H1 (cell line): ENCODE measurements at regions not wholly inside any gene's neighbourhood (a gene's known extent, or its start where the extent isn't known, plus 50 kb on each side); places are given as distances from the start of the nearest gene placed in this dataset.

Experiments
- CTCF ChIA-PET: fragments of 300-600 bp; sonication (Branson Sonifier 250); formaldehyde crosslinking; loops from one replicate; lab custom pipeline; 2021; ENCODE audit not compliant: partially characterized antibody; lab: Charles Lee
- POLR2A ChIA-PET: fragments of 300-600 bp; sonication (Branson Sonifier 250); formaldehyde crosslinking; loops from one replicate; lab custom pipeline; 2021; ENCODE audit warnings: inconsistent platforms; ENCODE audit not compliant: partially characterized antibody; lab: Charles Lee
- DNase-seq, 2 experiments: peaks; one replicate each; pipeline versions ENCODE4 v3.0.0 to v3.0.0-alpha.2; 2010 to 2022; ENCODE audit warnings: low spot score in 2 of 2, low read depth in 1 of 2, mixed read lengths in 1 of 2
- FAIRE-seq: peaks from 2 replicates; lab custom pipeline; 2011; peaks lifted over from hg19 to GRCh38; lab: Jason Lieb, UNC
- H2AFZ ChIP-seq: 2 replicates; pipeline ENCODE4 v1.8.1; 2012; ENCODE audit warnings: low read length, inconsistent platforms
- H2AK5ac ChIP-seq: 2 replicates; pipeline ENCODE4 v1.6.1; 2013; ENCODE audit warnings: low read depth, low read length
- H2BK120ac ChIP-seq: replicated peaks from 2 replicates; pipeline ENCODE3; 2013; ENCODE audit warnings: low read depth, low read length, inconsistent platforms
- H2BK12ac ChIP-seq: 2 replicates; pipeline ENCODE4 v1.6.1; 2013; ENCODE audit warnings: low read depth, low read length
- H2BK15ac ChIP-seq: 2 replicates; pipeline ENCODE4 v1.6.1; 2013; ENCODE audit warnings: low read length
- H2BK20ac ChIP-seq: 2 replicates; pipeline ENCODE4 v1.6.1; 2013; ENCODE audit warnings: low read length
- H2BK5ac ChIP-seq: 2 replicates; pipeline ENCODE4 v1.6.1; 2013; ENCODE audit warnings: low read depth, low read length
- H3K14ac ChIP-seq: 2 replicates; pipeline ENCODE4 v1.6.1; 2013; ENCODE audit warnings: inconsistent platforms; ENCODE audit not compliant: insufficient read length
- H3K18ac ChIP-seq: 2 replicates; pipeline ENCODE4 v1.6.1; 2013; ENCODE audit warnings: low read length; ENCODE audit errors: extremely low read depth
- H3K23ac ChIP-seq: 2 replicates; pipeline ENCODE4 v1.6.1; 2013; ENCODE audit warnings: inconsistent platforms; ENCODE audit not compliant: insufficient read length
- H3K23me2 ChIP-seq: 2 replicates; pipeline ENCODE4 v1.6.1; 2013; ENCODE audit warnings: low read depth, low read length
- H3K27ac ChIP-seq: 2 replicates; pipeline ENCODE4 v1.6.1; 2011; ENCODE audit warnings: low read depth, low read length, inconsistent platforms
- H3K27me3 ChIP-seq, 4 experiments: replicated peaks in 1 of 4; 1 replicate in 1 of 4; 2 replicates in 3 of 4; pipeline versions ENCODE4 v1.6.1 to v1.8.1; 2011 to 2013; ENCODE audit warnings: low read length in 3 of 4, mild to moderate bottlenecking in 3 of 4, inconsistent platforms in 2 of 4, mixed read lengths in 2 of 4, moderate library complexity in 1 of 4; ENCODE audit not compliant: control insufficient read depth in 3 of 4, insufficient read depth in 3 of 4; ENCODE audit errors: extremely low read depth in 1 of 4
- H3K36me3 ChIP-seq, 4 experiments: 2 replicates each; pipeline versions ENCODE4 v1.6.1 to v1.8.1; 2011 to 2013; ENCODE audit warnings: mild to moderate bottlenecking in 4 of 4, low read length in 3 of 4, moderate library complexity in 2 of 4, control low read depth in 1 of 4, inconsistent platforms in 1 of 4; ENCODE audit not compliant: insufficient read depth in 4 of 4, control insufficient read depth in 2 of 4
- H3K4ac ChIP-seq: replicated peaks from 2 replicates; pipeline ENCODE3; 2013; ENCODE audit warnings: low read length, low read depth, mixed read lengths, inconsistent platforms; ENCODE audit not compliant: insufficient read length
- H3K4me1 ChIP-seq, 4 experiments: replicated peaks in 1 of 4; 1 replicate in 1 of 4; 2 replicates in 3 of 4; pipeline versions ENCODE4 v1.6.1 to v1.8.1; 2011 to 2013; ENCODE audit warnings: low read length in 3 of 4, inconsistent platforms in 2 of 4, mixed read lengths in 1 of 4; ENCODE audit not compliant: insufficient read depth in 4 of 4, control insufficient read depth in 3 of 4
- H3K4me2 ChIP-seq, 2 experiments: 2 replicates each; pipeline versions ENCODE4 v1.6.1 to v1.8.1; 2011 to 2013; ENCODE audit warnings: low read depth in 2 of 2, low read length in 2 of 2, control low read depth in 1 of 2, inconsistent platforms in 1 of 2, mild to moderate bottlenecking in 1 of 2; ENCODE audit not compliant: insufficient read depth in 1 of 2
- H3K4me3 ChIP-seq, 4 experiments: fragments of 200-600, 300-600 bp in 1 of 4; sonication (generic), shearing (Covaris generic), sonication (Bioruptor Twin) in 1 of 4; 2 replicates each; pipeline versions ENCODE4 v1.5.1 to v1.8.1; 2011 to 2016; ENCODE audit warnings: low read length in 4 of 4, low read depth in 3 of 4, control low read depth in 2 of 4, inconsistent platforms in 2 of 4, mild to moderate bottlenecking in 2 of 4, mixed read lengths in 1 of 4, moderate library complexity in 1 of 4; ENCODE audit not compliant: insufficient read depth in 2 of 4; ENCODE audit errors: extremely low read depth in 1 of 4
- H3K56ac ChIP-seq: replicated peaks from 2 replicates; pipeline ENCODE3; 2013; ENCODE audit warnings: low read depth, mild to moderate bottlenecking, mixed read lengths, low read length, inconsistent platforms; ENCODE audit not compliant: insufficient read length
- H3K79me1 ChIP-seq: 2 replicates; pipeline ENCODE4 v1.6.1; 2013; ENCODE audit warnings: low read depth, low read length, control low read depth
- H3K79me2 ChIP-seq, 2 experiments: 2 replicates each; pipeline versions ENCODE4 v1.6.1 to v1.8.1; 2012 to 2013; ENCODE audit warnings: low read length in 2 of 2, mild to moderate bottlenecking in 2 of 2, inconsistent platforms in 1 of 2; ENCODE audit not compliant: insufficient read depth in 2 of 2, control insufficient read depth in 1 of 2
- H3K9ac ChIP-seq, 4 experiments: replicated peaks in 1 of 4; 1 replicate in 1 of 4; 2 replicates in 3 of 4; pipeline versions ENCODE4 v1.6.1 to v1.8.1; 2011 to 2013; ENCODE audit warnings: low read depth in 3 of 4, low read length in 3 of 4, control low read depth in 2 of 4, mild to moderate bottlenecking in 2 of 4, moderate library complexity in 2 of 4, inconsistent platforms in 1 of 4; ENCODE audit errors: extremely low read depth in 1 of 4
- H3K9me3 ChIP-seq, 2 experiments: 2 replicates each; pipeline versions ENCODE4 v1.6.1 to v1.8.1; 2012 to 2013; ENCODE audit warnings: mild to moderate bottlenecking in 2 of 2, moderate library complexity in 2 of 2, control low read depth in 1 of 2, inconsistent platforms in 1 of 2, low read depth in 1 of 2, low read length in 1 of 2, mixed read lengths in 1 of 2; ENCODE audit not compliant: insufficient read depth in 2 of 2
- H4K20me1 ChIP-seq, 2 experiments: replicated peaks in 1 of 2; 2 replicates each; pipeline versions ENCODE3 to v1.8.1; 2011 to 2013; ENCODE audit warnings: inconsistent platforms in 2 of 2, low read length in 2 of 2, mild to moderate bottlenecking in 1 of 2; ENCODE audit not compliant: insufficient read depth in 2 of 2, control insufficient read depth in 1 of 2
- H4K5ac ChIP-seq: 2 replicates; pipeline ENCODE4 v1.6.1; 2013; ENCODE audit warnings: low read length, low read depth, mixed read lengths, inconsistent platforms; ENCODE audit not compliant: insufficient read length
- H4K8ac ChIP-seq: 2 replicates; pipeline ENCODE4 v1.8.0; 2013; ENCODE audit warnings: mild to moderate bottlenecking, moderate library complexity, low read length, inconsistent platforms; ENCODE audit not compliant: insufficient read depth; ENCODE audit errors: extremely low read depth
- H4K91ac ChIP-seq: replicated peaks from 2 replicates; pipeline ENCODE3; 2013; ENCODE audit warnings: low read length, mixed read lengths, inconsistent platforms; ENCODE audit not compliant: insufficient read length
- CBX8 ChIP-seq: fragments of 300-800, 300-1000 bp; sonication (generic); IDR thresholded peaks from 2 replicates; pipeline ENCODE4 v1.7.1; 2016; ENCODE audit warnings: low read depth, low read length, borderline replicate concordance
- CHD1 ChIP-seq: IDR thresholded peaks from 2 replicates; pipeline ENCODE4 v1.6.1; 2012; ENCODE audit warnings: low read depth, low read length, improper control_type of control experiment
- CREB1 ChIP-seq: IDR thresholded peaks from 2 replicates; pipeline ENCODE4 v1.6.1; 2012; ENCODE audit warnings: inconsistent platforms
- CTBP2 ChIP-seq: IDR thresholded peaks from 2 replicates; pipeline ENCODE4 v1.7.0; 2011; ENCODE audit warnings: borderline replicate concordance, mild to moderate bottlenecking, moderate library complexity, mixed read lengths, low read length; ENCODE audit not compliant: insufficient read depth, insufficient read length
- GABPA ChIP-seq: IDR thresholded peaks from 2 replicates; pipeline ENCODE4 v1.6.1; 2011; ENCODE audit warnings: mild to moderate bottlenecking, low read length, moderate library complexity, borderline replicate concordance; ENCODE audit not compliant: insufficient read depth
- JUND ChIP-seq: IDR thresholded peaks from 2 replicates; pipeline ENCODE4 v1.6.1; 2011; ENCODE audit warnings: mild to moderate bottlenecking, improper control_type of control experiment, low read length
- KDM1A ChIP-seq: fragments of 200-600, 300-600 bp; sonication (generic); IDR thresholded peaks from 2 replicates; pipeline ENCODE4 v1.7.1; 2016; ENCODE audit warnings: mild to moderate bottlenecking, low read length, borderline replicate concordance
- MAX ChIP-seq: IDR thresholded peaks from 2 replicates; pipeline ENCODE4 v1.6.1; 2012; ENCODE audit warnings: inconsistent platforms
- NANOG ChIP-seq: IDR thresholded peaks from 2 replicates; pipeline ENCODE4 v1.6.1; 2011; ENCODE audit warnings: low read length, low read depth, mild to moderate bottlenecking, inconsistent platforms; ENCODE audit not compliant: insufficient read depth, poor library complexity, severe bottlenecking
- RAD21 ChIP-seq, 2 experiments: IDR thresholded peaks in 1 of 2; conservative IDR thresholded peaks in 1 of 2; 2 replicates each; pipeline ENCODE4 v1.6.1; 2011; ENCODE audit warnings: low read depth in 2 of 2, low read length in 2 of 2, improper control_type of control experiment in 1 of 2, inconsistent platforms in 1 of 2, mild to moderate bottlenecking in 1 of 2, moderate library complexity in 1 of 2
- RBBP5 ChIP-seq: IDR thresholded peaks from 2 replicates; pipeline ENCODE4 v1.7.1; 2012; ENCODE audit warnings: low read depth, mild to moderate bottlenecking, inconsistent platforms, low read length, moderate library complexity, borderline replicate concordance
- RFX5 ChIP-seq: IDR thresholded peaks from 2 replicates; pipeline ENCODE4 v1.6.1; 2011; ENCODE audit warnings: low read depth, low read length, improper control_type of control experiment, borderline replicate concordance
- TAF1 ChIP-seq: IDR thresholded peaks from 2 replicates; pipeline ENCODE4 v1.6.1; 2011; ENCODE audit warnings: mild to moderate bottlenecking, low read depth, low read length
- ZNF274 ChIP-seq: IDR thresholded peaks from 2 replicates; pipeline ENCODE4 v1.7.0; 2012; ENCODE audit warnings: low read length, borderline replicate concordance; ENCODE audit errors: extremely low read depth
- WGBS, 2 experiments: shearing (Covaris generic) in 1 of 2; methylation state at CpG; one replicate each; pipeline versions ENCODE4 v1.1.6 to v1.1.7; 2013 to 2015; ENCODE audit warnings: low lambda C conversion rate in 2 of 2, mixed read lengths in 2 of 2, inconsistent platforms in 1 of 2, low coverage in 1 of 2, missing lambda C conversion rate in 1 of 2; ENCODE audit not compliant: insufficient replicate concordance in 2 of 2, insufficient coverage in 1 of 2, insufficient read length in 1 of 2; ENCODE audit errors: extremely low coverage in 1 of 2, missing lambda C conversion rate in 1 of 2; 5-methylcytosine and 5-hydroxymethylcytosine counted together

DNA sequence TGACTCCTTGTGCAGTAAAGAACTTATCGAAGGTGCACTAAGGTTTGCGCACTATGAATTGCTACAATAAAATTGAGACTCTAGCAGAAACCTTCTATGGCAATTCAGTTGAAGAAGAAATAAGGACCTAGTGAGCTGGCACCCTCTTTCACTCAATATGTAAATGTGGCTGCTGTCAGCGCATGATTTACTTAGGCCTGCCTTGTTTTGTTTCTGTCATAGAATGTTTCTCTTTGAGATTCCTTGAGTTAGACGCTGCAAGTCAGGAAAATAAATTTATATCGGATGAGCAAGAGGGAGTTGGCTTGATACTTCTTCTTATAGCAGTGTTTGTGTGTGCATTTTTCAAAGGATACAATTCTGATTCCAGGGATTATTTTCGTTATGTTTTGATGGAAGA lies 322.1 kb downstream of the BLID start:
- H2BK15ac ChIP-seq: no peak overlapping the region
- H3K4me3 ChIP-seq: no peak overlapping the region
- CTCF ChIA-PET: interaction anchor here (0.8 kb wide), 1 partner anchor 90 kb away, joined by 3 read pairs; no protein-coding TSS in a partner anchor
- no peak overlapping the region for H3K14ac ChIP-seq
- no peak overlapping the region for H3K18ac ChIP-seq
- H2AK5ac ChIP-seq: no peak overlapping the region
- no peak overlapping the region for H3K4ac ChIP-seq
- H3K36me3 ChIP-seq: peaks cover 0 to 2% (median 0%) of the 10 kb centered on the region in 4 experiments; a peak in 3 of 8 replicates
- H3K79me2 ChIP-seq: no peaks in the 10 kb centered on the region
- FAIRE-seq (no peak), DNase-seq (no peak)
- no peaks in the 10 kb centered on the region; a peak in 1 of 7 replicates for H3K27me3 ChIP-seq
- H3K79me1 ChIP-seq: no peaks in the 10 kb centered on the region
- peak overlapping the region; percentile 21; the same call in 1 of the 2 replicates for H2BK20ac ChIP-seq
- no peak overlapping the region for H4K91ac ChIP-seq
- POLR2A ChIA-PET: interaction anchor here (1.2 kb wide), 1 partner anchor 50 kb away, joined by 4 read pairs; no protein-coding TSS in a partner anchor
- H3K56ac ChIP-seq: no peak overlapping the region
- H3K4me2 ChIP-seq: no peak overlapping the region
- no peak overlapping the region for H3K9ac ChIP-seq
- H3K23ac ChIP-seq: no peak overlapping the region
- no peak overlapping the region for H2BK120ac ChIP-seq
- no peak overlapping the region for H3K27ac ChIP-seq
- no peak overlapping the region for H2AFZ ChIP-seq
- H3K9me3 ChIP-seq: peaks cover 3 to 9% of the 10 kb centered on the region in 2 experiments; a peak in 3 of 4 replicates
- no peak overlapping the region for H2BK5ac ChIP-seq
- H2BK12ac ChIP-seq: no peak overlapping the region
- no peaks in the 10 kb centered on the region for H4K20me1 ChIP-seq
- H3K23me2 ChIP-seq: no peaks in the 10 kb centered on the region
- no peak overlapping the region for H4K5ac ChIP-seq
- WGBS, 2 experiments: 91% methylated on average over 6 of the region's 6 CpGs; no CpG with 5 or more reads in 1 of the 2 experiments
- H4K8ac ChIP-seq: no peak overlapping the region
- 0 out of 7 replicates have a peak, but pooled peaks cover 0 to 3% (median 0%) of the 10 kb centered on the region in 4 experiments for H3K4me1 ChIP-seq
- no peak for TF ChIP-seq CHD1
- no peak for TF ChIP-seq RFX5
- TF ChIP-seq CBX8: no peak
- TF ChIP-seq MAX: no peak
- TF ChIP-seq CREB1: no peak
- TF ChIP-seq KDM1A: no peak
- no peak for TF ChIP-seq TAF1
- no peak for TF ChIP-seq RAD21 (IDR thresholded peaks at IDR 0.05 in 1 of 2, conservative IDR thresholded peaks at IDR 0.05 in 1 of 2; ENCODE audit: low read depth in 2 of 2, low read length in 2 of 2)
- TF ChIP-seq JUND: no peak
- no peak for TF ChIP-seq NANOG
- TF ChIP-seq RBBP5: no peak
- TF ChIP-seq GABPA: no peak
- no peak for TF ChIP-seq ZNF274
- TF ChIP-seq CTBP2: no peak
